Astrocyte of the cerebellum (primary cell): ENCODE measurements at regions not wholly inside any gene's neighbourhood (a gene's known extent, or its start where the extent isn't known, plus 50 kb on each side); places are given as distances from the start of the nearest gene placed in this dataset.

ENCODE experiments used
- DNase-seq: peaks from one replicate; pipeline ENCODE4 v3.0.0-alpha.2; 2011; ENCODE audit warnings: low read depth
- H3K4me3 ChIP-seq: 2 replicates; pipeline ENCODE4 v1.5.1; 2011; ENCODE audit warnings: mild to moderate bottlenecking, low read depth, low read length, moderate library complexity
- in situ Hi-C: cut with HindIII; loops from 2 replicates; pipeline ENCODE4 v1.10.0; 2017; ENCODE audit warnings: low sequenced_read_pairs
- TF ChIP-seq, protein P1 (sequence below): IDR thresholded peaks from 2 replicates; pipeline ENCODE4 v1.5.1; 2012; ENCODE audit warnings: low read length, low read depth, moderate library complexity, mild to moderate bottlenecking; ENCODE audit errors: missing control alignments

DNA sequence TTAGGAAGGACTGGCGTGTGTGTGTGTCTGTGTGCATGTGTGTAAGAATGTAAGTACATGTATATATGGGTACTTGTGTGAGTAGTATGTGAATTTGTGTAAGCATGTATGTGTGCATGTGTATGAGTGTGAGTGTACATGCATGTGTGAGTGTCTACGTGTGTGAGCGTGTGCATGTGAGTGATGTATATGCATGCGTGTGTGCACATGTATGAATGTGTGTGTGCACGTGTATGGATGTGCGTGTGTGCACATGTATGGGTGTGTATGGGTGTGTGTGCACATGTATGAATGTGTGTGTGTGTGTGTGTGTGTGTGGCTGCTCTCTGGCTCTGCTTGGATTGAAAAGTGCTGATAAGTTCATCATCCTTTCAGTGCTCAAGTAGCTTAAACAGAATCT is 154.5 kb downstream of the TENT4A start:
- H3K4me3 ChIP-seq = no peak overlapping the region
- TF ChIP-seq, protein P1, sequence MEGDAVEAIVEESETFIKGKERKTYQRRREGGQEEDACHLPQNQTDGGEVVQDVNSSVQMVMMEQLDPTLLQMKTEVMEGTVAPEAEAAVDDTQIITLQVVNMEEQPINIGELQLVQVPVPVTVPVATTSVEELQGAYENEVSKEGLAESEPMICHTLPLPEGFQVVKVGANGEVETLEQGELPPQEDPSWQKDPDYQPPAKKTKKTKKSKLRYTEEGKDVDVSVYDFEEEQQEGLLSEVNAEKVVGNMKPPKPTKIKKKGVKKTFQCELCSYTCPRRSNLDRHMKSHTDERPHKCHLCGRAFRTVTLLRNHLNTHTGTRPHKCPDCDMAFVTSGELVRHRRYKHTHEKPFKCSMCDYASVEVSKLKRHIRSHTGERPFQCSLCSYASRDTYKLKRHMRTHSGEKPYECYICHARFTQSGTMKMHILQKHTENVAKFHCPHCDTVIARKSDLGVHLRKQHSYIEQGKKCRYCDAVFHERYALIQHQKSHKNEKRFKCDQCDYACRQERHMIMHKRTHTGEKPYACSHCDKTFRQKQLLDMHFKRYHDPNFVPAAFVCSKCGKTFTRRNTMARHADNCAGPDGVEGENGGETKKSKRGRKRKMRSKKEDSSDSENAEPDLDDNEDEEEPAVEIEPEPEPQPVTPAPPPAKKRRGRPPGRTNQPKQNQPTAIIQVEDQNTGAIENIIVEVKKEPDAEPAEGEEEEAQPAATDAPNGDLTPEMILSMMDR = no peak
- no peak for DNase-seq
- in situ Hi-C loops = no loop called here

DNA sequence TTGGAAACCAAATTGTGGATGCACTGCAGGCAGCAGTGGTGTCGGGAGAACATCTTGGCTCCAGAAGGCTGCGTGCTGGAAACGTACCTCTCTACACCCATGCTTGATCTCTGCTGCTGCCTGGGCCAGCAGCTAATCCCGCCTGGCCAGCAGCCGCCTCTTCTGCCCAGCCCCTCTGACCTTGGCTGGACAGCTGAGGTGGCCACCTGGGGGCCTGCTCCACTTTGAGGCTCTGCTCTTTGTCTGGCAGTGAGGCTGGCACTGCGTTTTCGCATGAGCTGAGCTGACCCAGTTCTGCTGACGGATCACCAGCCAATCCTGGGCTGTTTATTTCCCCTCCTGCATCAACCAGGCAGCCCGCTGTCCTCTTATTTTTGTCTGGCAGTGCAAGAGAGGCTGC is 154.9 kb downstream of the TENT4A start:
- no peak for DNase-seq
- no peak overlapping the region for H3K4me3 ChIP-seq
- TF ChIP-seq, protein P1 = no peak
- in situ Hi-C loops = no loop called here

DNA sequence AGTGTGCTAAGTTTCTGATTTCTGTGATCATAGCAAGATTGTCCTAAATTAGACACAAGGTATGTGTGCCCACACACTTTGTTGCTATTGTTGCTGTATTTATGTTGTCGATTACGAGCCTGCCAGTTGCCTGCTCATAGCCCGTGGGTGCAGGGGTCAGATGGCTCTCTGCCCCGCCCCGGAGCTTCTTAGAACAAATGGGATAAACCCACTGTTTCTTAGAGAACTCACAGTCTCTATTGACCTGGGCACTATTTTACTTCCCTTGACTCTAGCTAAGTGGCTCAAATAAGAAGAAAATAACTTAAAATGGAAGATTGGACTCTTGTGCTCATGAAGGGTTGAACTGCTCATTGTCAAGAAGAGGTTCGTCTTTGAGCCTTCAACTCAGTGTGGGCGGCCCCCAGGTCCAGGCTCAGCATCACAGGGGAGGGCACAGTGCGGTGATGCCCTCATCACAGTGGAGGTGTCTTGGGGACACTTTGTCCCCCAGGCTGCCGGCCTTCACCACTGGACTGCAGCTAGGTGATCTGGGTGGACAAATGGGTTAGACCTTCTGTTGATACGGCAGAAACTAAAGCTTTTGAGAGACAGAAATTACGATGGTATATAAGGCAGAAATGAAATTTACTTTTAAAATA is 155.5 kb downstream of the TENT4A start:
- H3K4me3 ChIP-seq = no peak overlapping the region
- TF ChIP-seq, protein P1 = no peak
- in situ Hi-C loops = no loop called here
- DNase-seq = no peak

DNA sequence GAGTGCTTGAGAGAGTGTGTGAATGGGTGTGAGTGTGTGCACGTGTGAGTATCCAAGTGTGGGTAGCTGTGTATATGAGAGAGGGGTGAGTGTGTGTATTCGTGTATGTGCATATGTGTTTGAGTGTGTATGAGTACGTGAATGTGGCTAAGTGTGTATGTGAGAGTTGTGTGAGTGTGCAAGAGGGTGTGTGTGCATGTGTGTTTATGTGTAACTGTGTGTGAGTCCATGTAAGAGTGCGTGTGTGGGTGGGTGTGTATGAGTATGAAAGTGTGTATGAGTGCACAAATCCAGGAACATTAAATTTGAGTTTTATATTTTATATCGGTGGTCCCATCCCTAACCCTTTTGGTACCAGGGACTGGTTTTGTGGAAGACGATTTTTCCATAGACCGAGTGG is 156.4 kb downstream of the TENT4A start:
- TF ChIP-seq, protein P1 = no peak
- in situ Hi-C loops = no loop called here
- H3K4me3 ChIP-seq = no peak overlapping the region

GRCh38 chr5:6872441-6873160 is 159.4 kb downstream of the TENT4A start:
- DNase-seq = no peak
- in situ Hi-C loops = no loop called here
- TF ChIP-seq, protein P1 = no peak
- no peak overlapping the region for H3K4me3 ChIP-seq

More for the DNA sequence above, 156.4 kb downstream of the TENT4A start:
- no peak for DNase-seq

DNA sequence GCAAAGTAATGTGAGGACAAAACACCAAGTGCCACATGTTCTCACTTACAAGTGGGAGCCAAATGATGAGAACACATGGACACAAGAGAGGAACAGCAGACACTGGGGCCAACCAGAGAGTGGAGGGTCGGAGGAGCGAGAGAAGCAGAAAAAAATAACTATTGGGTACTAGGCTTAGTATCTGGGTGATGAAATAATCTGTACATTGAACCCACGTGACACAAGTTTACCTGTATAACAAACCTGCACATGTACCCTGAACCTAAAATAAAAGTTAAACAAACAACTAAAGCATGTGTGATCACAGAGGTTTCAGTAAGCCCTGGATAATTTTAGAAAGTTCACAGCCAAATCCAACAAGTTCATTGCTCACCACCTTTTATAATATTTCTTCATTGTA is 160.1 kb downstream of the TENT4A start:
- in situ Hi-C loops = no loop called here
- DNase-seq = no peak

More for the DNA sequence above, 160.1 kb downstream of the TENT4A start:
- no peak overlapping the region for H3K4me3 ChIP-seq
- TF ChIP-seq, protein P1 = no peak
